Testis (tissue), 2 donors: ENCODE measurements at regions not wholly inside any gene's neighbourhood (a gene's known extent, or its start where the extent isn't known, plus 50 kb on each side); places are given as distances from the start of the nearest gene placed in this dataset.

Experiments
- DNase-seq: peaks from one replicate; pipeline ENCODE4 v3.0.0-alpha.2; 2019
- H3K27ac ChIP-seq, 2 donors: fragments of 200-600 bp; sonication (generic); one replicate each; pipeline ENCODE4 v1.5.1; 2019
- H3K27me3 ChIP-seq: fragments of 200-600 bp; sonication (generic); one replicate; pipeline ENCODE4 v1.5.1; 2019
- H3K36me3 ChIP-seq: fragments of 200-600 bp; sonication (generic); one replicate; pipeline ENCODE4 v1.5.1; 2017; ENCODE audit warnings: low read depth; ENCODE audit errors: missing control alignments
- H3K4me1 ChIP-seq: fragments of 200-600 bp; sonication (generic); one replicate; pipeline ENCODE4 v1.5.1; 2019
- H3K4me3 ChIP-seq, 2 donors: fragments of 200-600 bp; sonication (generic); one replicate each; pipeline ENCODE4 v1.5.1; 2017 to 2019
- H3K9me3 ChIP-seq: fragments of 200-600 bp; sonication (generic); one replicate; pipeline ENCODE4 v1.5.1; 2017
- POLR2A ChIP-seq: fragments of 450-650 bp; IDR thresholded peaks from one replicate; pipeline ENCODE4 v1.6.1; 2017; ENCODE audit warnings: antibody characterized with exemption, mild to moderate bottlenecking, moderate library complexity
- WGBS, 2 donors: methylation state at CpG; one replicate each; pipeline ENCODE4 v1.1.5; 2018; 5-methylcytosine and 5-hydroxymethylcytosine counted together
- intact Hi-C: fragments of 100-400 bp; cut with DNase I; formaldehyde crosslinking; loops from one replicate; pipeline ENCODE4 v1.15.1; 2023; ENCODE audit warnings: low total_unique reads
- TF ChIP-seq, protein P1 (sequence below), 3 experiments: fragments of 450-650 bp in 2 of 3; fragments of 200-600 bp in 1 of 3; sonication (generic) in 1 of 3; IDR thresholded peaks; one replicate each; pipeline ENCODE4 v1.5.1; 2016 to 2019; ENCODE audit warnings: antibody characterized with exemption in 3 of 3, mild to moderate bottlenecking in 2 of 3, moderate library complexity in 1 of 3

DNA sequence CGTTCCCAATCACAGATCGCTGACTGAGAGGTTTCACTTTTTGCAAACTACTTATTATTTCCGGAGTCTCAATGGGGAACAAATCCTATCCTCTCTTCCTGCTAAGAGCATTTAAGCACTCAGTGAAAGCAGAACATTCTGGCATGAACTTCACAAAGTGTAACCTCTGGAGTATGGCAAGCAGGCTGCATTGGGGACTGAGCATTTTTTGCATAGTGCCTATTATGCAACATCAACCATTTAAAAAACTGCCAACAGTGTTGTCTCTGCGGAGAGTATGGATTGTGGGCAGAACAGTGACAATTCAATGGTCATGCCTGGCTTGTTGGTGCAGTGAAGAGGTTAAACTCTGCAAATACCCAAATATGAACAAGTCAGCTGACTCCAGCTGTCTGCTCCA is 484.6 kb downstream of the OLFM4 start:
- H3K27ac ChIP-seq, result no peak overlapping the region
- no peak overlapping the region for H3K4me3 ChIP-seq
- intact Hi-C loops, result no loop called here
- H3K4me1 ChIP-seq, result no peaks in the 10 kb centered on the region
- DNase-seq, result no peak
- TF ChIP-seq POLR2A, result no peak
- TF ChIP-seq, protein P1, sequence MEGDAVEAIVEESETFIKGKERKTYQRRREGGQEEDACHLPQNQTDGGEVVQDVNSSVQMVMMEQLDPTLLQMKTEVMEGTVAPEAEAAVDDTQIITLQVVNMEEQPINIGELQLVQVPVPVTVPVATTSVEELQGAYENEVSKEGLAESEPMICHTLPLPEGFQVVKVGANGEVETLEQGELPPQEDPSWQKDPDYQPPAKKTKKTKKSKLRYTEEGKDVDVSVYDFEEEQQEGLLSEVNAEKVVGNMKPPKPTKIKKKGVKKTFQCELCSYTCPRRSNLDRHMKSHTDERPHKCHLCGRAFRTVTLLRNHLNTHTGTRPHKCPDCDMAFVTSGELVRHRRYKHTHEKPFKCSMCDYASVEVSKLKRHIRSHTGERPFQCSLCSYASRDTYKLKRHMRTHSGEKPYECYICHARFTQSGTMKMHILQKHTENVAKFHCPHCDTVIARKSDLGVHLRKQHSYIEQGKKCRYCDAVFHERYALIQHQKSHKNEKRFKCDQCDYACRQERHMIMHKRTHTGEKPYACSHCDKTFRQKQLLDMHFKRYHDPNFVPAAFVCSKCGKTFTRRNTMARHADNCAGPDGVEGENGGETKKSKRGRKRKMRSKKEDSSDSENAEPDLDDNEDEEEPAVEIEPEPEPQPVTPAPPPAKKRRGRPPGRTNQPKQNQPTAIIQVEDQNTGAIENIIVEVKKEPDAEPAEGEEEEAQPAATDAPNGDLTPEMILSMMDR (IDR thresholded peaks at IDR 0.05), result no peak
- H3K27me3 ChIP-seq, result no peaks in the 10 kb centered on the region
- WGBS, 2 donors, result 60 to 62% methylated on average over 4 of the region's 4 CpGs
- H3K36me3 ChIP-seq, result no peaks in the 10 kb centered on the region
- no peaks in the 10 kb centered on the region for H3K9me3 ChIP-seq

DNA sequence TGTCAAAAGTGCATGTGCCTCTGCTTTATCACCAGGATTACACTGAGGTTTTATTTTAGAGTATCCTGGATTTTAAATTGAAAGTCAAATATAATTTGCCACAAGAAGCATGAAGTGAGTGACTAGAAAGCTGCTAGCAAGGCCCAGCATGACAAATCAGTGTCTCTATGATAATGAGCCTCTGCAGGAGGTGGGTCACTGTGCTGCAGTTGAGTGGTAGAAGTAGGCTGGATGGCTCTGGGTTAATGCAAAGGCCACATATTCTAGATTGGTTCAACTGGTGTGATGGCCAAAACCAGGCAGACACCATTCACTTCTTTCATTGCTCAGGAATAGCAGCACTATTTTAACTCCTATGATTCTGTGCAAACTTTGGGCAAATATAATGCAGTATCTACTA is 491.5 kb downstream of the OLFM4 start:
- Histone ChIP-seq H3K36me3 (no peaks in the 10 kb centered on the region), H3K27ac (no peak overlapping the region), H3K9me3 (no peaks in the 10 kb centered on the region), H3K4me1 (no peaks in the 10 kb centered on the region), H3K4me3 (no peak overlapping the region), H3K27me3 (no peaks in the 10 kb centered on the region)
- TF ChIP-seq, protein P1 (IDR thresholded peaks at IDR 0.05), result no peak
- no peak for TF ChIP-seq POLR2A
- intact Hi-C loops, result no loop called here
- DNase-seq, result no peak

DNA sequence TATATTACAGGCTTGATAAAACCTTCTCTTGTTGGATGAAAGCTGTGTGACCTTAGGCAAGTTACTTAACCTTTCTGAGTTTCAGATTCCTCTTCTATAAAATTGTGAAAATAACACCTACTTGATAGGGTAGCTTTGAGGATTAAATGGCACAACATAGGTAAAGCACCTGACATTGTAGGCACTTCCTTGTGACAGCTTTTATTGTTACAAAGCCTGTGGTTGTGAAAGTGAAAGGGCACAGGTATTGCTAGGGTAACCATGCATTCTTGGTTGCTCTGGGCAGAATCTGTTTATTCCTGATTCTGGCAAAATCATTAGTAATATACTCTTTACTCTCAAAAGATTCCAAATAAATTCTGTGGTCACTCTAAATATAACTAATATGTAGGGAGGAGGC is 493.4 kb downstream of the OLFM4 start:
- DNase-seq, result no peak
- TF ChIP-seq, protein P1 (IDR thresholded peaks at IDR 0.05), result no peak
- no peak for TF ChIP-seq POLR2A
- intact Hi-C loops, result no loop called here
- Histone ChIP-seq H3K27me3 (no peaks in the 10 kb centered on the region), H3K4me3 (no peak overlapping the region), H3K36me3 (no peaks in the 10 kb centered on the region), H3K27ac (no peak overlapping the region), H3K4me1 (no peaks in the 10 kb centered on the region), H3K9me3 (no peaks in the 10 kb centered on the region)

DNA sequence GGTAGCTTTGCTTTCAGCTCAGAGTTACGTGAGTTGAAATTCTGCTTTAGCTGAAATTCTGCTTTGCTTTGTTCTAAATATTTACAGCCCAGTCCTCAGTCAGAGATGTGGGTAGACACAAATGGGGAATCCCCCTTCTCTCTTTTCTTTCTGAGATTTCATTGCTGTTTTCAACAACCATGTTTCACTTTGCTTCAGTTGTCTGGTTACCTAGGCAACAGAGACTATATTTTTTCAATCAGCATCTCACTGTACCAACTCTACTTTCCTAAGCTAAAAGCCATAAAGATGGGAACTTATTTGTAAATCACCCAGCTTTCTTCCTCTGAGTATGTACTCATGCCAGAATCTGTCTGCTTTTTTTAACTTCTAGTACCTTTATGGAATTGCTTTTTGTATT is 509.0 kb downstream of the OLFM4 start:
- Histone ChIP-seq H3K4me3 (no peak overlapping the region), H3K36me3 (no peaks in the 10 kb centered on the region), H3K9me3 (no peaks in the 10 kb centered on the region), H3K27ac (no peak overlapping the region), H3K4me1 (no peaks in the 10 kb centered on the region), H3K27me3 (no peaks in the 10 kb centered on the region)
- intact Hi-C loops, result no loop called here
- no peak for DNase-seq
- 79 to 89% methylated on average over 1 of the region's 1 CpG for WGBS, 2 donors
- no peak for TF ChIP-seq POLR2A
- TF ChIP-seq, protein P1 (IDR thresholded peaks at IDR 0.05), result no peak

DNA sequence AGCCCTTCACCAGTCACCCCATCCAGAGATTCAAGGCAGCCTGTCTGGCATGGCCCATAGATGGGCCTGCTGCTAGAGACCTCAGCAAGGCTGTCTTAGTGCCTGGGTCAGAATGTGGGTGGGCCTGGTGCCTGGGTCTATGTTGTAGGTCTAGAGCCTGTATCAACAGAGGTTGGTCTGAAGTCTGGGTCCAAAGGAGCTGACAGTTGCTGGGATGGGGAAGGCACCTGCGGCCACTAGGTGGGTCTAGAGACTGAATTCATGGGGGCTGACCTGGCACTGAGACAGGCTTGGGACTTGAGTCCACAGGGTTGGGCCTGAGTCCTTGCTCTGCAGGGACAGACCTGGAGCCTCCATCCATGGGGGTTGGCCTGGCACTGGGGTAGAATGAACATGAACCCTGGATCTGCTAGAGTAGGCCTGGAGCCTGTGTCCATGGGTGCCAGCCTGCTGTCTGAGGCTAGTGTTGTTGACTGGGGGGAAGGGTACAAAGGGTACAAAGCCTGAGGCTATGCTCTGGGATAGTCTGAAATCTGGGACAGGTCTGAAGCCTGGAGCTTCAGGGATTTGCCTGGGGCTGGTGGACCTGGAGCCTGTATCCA is 516.8 kb downstream of the OLFM4 start:
- no peak for DNase-seq
- H3K9me3 ChIP-seq, result no peaks in the 10 kb centered on the region
- H3K27me3 ChIP-seq, result no peaks in the 10 kb centered on the region
- TF ChIP-seq, protein P1 (IDR thresholded peaks at IDR 0.05), result no peak
- no peak for TF ChIP-seq POLR2A
- no peaks in the 10 kb centered on the region for H3K4me1 ChIP-seq
- H3K27ac ChIP-seq, result no peak overlapping the region
- H3K4me3 ChIP-seq, result no peak overlapping the region
- intact Hi-C loops, result no loop called here
- WGBS, 2 donors, result 85% methylated on average over 1 of the region's 1 CpG; no CpG with 5 or more reads in 1 of the 2 donors
- H3K36me3 ChIP-seq, result no peaks in the 10 kb centered on the region
